Fibroblast of lung (primary cell): ENCODE measurements at regions not wholly inside any gene's neighbourhood (a gene's known extent, or its start where the extent isn't known, plus 50 kb on each side); places are given as distances from the start of the nearest gene placed in this dataset.

Experiments used
- CTCF ChIP-seq, 2 donors: IDR thresholded peaks in 1 of 2; conservative IDR thresholded peaks in 1 of 2; 1 replicate in 1 of 2; 2 replicates in 1 of 2; pipeline ENCODE4 v1.5.1; 2011 to 2012; ENCODE audit warnings: low read length in 2 of 2, control low read depth in 1 of 2, inconsistent platforms in 1 of 2, low read depth in 1 of 2, mild to moderate bottlenecking in 1 of 2
- EZH2 ChIP-seq: IDR thresholded peaks from 2 replicates; pipeline ENCODE4 v1.5.1; 2012; ENCODE audit warnings: low read length, control low read depth, mild to moderate bottlenecking; ENCODE audit errors: missing control alignments

- no peak for TF ChIP-seq CTCF (conservative IDR thresholded peaks at IDR 0.05 in 1 of 2, IDR thresholded peaks at IDR 0.05 in 1 of 2; ENCODE audit: low read depth in 1 of 2, low read length in 2 of 2)
- TF ChIP-seq EZH2 = no peak
Observed at GRCh38 chr2:16303273-16303577, 362.4 kb downstream of the CYRIA start.
